ENCODE measurements at regions not wholly inside any gene's neighbourhood (a gene's known extent, or its start where the extent isn't known, plus 50 kb on each side); places are given as distances from the start of the nearest gene placed in this dataset.

DNA sequence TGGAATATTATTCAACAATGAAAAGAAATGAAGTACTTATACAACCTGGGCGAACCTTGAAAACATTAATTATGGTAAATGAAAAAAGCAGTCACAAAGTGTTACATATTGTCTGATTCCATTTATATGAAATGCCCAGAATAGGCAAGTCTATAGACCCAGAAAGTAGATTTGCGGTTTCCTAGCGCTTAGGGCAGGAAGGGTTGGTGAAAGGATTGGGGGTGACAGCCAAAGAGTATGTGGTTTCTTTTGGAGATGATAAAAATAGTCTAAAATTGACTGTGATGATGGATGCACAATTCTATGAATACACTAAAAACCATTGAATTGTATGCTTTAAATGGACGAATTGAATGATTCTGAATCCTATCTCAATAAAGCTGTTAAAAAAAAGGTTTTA lies 55.8 kb downstream of the RESF1 start:
- Histone ChIP-seq H3K9me3 (ENCODE audit: low read length) (no peaks in the 10 kb centered on the region), H3F3A (ENCODE audit: insufficient read depth, low read length, poor library complexity, severe bottlenecking) (no peaks in the 10 kb centered on the region), H3K79me2 (replicated peaks; ENCODE audit: insufficient read depth, low read length) (no peaks in the 10 kb centered on the region), H3K36me3 (ENCODE audit: insufficient read depth, low read length) (no peaks in the 10 kb centered on the region), H2AFZ (ENCODE audit: low read depth, low read length) (no peak overlapping the region), H4K20me1 (ENCODE audit: insufficient read depth) (no peaks in the 10 kb centered on the region), H3K27me3 (ENCODE audit: insufficient read depth, low read depth, low read length) (no peaks in the 10 kb centered on the region), H3K4me2 (ENCODE audit: low read length) (no peak overlapping the region), H3K4me3 (ENCODE audit: low read length) (no peak overlapping the region), H3K9ac (ENCODE audit: low read length) (no peak overlapping the region), H3K27ac (ENCODE audit: low read length) (no peak overlapping the region), H3K9me2 (ENCODE audit: insufficient read depth, low read length) (no peaks in the 10 kb centered on the region)
- no peak for TF ChIP-seq EP300 (conservative IDR thresholded peaks at IDR 0.05; ENCODE audit: poor library complexity, severe bottlenecking)
- no peak for TF ChIP-seq MXI1 (conservative IDR thresholded peaks at IDR 0.05; ENCODE audit: poor library complexity, severe bottlenecking)
- TF ChIP-seq, protein P1, sequence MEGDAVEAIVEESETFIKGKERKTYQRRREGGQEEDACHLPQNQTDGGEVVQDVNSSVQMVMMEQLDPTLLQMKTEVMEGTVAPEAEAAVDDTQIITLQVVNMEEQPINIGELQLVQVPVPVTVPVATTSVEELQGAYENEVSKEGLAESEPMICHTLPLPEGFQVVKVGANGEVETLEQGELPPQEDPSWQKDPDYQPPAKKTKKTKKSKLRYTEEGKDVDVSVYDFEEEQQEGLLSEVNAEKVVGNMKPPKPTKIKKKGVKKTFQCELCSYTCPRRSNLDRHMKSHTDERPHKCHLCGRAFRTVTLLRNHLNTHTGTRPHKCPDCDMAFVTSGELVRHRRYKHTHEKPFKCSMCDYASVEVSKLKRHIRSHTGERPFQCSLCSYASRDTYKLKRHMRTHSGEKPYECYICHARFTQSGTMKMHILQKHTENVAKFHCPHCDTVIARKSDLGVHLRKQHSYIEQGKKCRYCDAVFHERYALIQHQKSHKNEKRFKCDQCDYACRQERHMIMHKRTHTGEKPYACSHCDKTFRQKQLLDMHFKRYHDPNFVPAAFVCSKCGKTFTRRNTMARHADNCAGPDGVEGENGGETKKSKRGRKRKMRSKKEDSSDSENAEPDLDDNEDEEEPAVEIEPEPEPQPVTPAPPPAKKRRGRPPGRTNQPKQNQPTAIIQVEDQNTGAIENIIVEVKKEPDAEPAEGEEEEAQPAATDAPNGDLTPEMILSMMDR (IDR thresholded peaks at IDR 0.05; ENCODE audit: poor library complexity, severe bottlenecking), result no peak
- TF ChIP-seq SMC3 (conservative IDR thresholded peaks at IDR 0.05; ENCODE audit: poor library complexity), result no peak
- no peak for TF ChIP-seq RAD21 (conservative IDR thresholded peaks at IDR 0.05)

DNA sequence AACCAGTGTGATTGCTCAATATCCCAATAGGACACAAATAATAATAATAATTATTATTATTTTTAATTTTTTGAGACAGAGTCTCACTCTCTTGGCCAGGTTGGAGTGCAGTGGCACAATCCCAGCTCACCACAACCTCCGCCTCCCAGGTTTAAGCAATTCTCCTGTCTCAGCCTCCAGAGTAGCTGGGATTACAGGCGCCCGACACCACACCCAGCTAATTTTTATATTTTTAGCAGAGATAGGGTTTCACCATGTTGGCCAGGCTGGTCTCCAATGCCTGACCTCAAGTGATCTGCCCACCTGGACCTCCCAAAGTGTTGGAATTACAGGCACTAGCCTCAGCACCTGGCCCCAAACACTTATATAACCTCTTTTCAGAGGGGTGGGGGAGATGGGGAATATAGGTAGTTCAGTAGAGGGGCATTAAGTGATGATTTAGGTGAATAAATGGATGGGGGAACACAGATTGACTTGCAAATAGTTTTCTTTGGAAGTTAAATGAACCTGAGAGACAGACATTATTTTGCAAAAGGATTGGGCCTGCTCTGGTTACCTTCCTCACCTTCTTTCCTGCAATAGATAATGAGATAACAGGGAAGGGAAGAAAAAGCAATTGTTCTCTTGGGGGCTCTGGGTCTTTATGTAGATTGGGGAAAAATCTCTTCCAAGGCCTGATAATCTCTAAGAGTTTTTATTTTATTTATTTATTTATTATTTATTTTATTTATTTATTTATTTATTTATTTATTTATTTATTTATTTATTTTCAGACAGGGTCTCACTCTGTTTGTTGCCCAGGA lies 57.7 kb downstream of the RESF1 start:
- no peak overlapping the region for H3K27ac ChIP-seq (ENCODE audit: low read length)
- no peak overlapping the region for H3K4me2 ChIP-seq (ENCODE audit: low read length)
- no peak overlapping the region for H3K4me3 ChIP-seq (ENCODE audit: low read length)

More for the DNA sequence above, 57.7 kb downstream of the RESF1 start:
- H3F3A ChIP-seq (ENCODE audit: insufficient read depth, low read length, poor library complexity, severe bottlenecking), result no peaks in the 10 kb centered on the region
- H3K27me3 ChIP-seq (ENCODE audit: insufficient read depth, low read depth, low read length), result no peaks in the 10 kb centered on the region
- H3K36me3 ChIP-seq (ENCODE audit: insufficient read depth, low read length), result no peaks in the 10 kb centered on the region
- no peak for TF ChIP-seq SMC3 (conservative IDR thresholded peaks at IDR 0.05; ENCODE audit: poor library complexity)
- TF ChIP-seq, protein P2, sequence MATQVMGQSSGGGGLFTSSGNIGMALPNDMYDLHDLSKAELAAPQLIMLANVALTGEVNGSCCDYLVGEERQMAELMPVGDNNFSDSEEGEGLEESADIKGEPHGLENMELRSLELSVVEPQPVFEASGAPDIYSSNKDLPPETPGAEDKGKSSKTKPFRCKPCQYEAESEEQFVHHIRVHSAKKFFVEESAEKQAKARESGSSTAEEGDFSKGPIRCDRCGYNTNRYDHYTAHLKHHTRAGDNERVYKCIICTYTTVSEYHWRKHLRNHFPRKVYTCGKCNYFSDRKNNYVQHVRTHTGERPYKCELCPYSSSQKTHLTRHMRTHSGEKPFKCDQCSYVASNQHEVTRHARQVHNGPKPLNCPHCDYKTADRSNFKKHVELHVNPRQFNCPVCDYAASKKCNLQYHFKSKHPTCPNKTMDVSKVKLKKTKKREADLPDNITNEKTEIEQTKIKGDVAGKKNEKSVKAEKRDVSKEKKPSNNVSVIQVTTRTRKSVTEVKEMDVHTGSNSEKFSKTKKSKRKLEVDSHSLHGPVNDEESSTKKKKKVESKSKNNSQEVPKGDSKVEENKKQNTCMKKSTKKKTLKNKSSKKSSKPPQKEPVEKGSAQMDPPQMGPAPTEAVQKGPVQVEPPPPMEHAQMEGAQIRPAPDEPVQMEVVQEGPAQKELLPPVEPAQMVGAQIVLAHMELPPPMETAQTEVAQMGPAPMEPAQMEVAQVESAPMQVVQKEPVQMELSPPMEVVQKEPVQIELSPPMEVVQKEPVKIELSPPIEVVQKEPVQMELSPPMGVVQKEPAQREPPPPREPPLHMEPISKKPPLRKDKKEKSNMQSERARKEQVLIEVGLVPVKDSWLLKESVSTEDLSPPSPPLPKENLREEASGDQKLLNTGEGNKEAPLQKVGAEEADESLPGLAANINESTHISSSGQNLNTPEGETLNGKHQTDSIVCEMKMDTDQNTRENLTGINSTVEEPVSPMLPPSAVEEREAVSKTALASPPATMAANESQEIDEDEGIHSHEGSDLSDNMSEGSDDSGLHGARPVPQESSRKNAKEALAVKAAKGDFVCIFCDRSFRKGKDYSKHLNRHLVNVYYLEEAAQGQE (IDR thresholded peaks at IDR 0.05; ENCODE audit: borderline replicate concordance), result no peak
- TF ChIP-seq EZH2 (IDR thresholded peaks at IDR 0.05; ENCODE audit: borderline replicate concordance, insufficient read depth, low read length, poor library complexity, severe bottlenecking), result no peak
- no peak for TF ChIP-seq MXI1 (conservative IDR thresholded peaks at IDR 0.05; ENCODE audit: poor library complexity, severe bottlenecking)
- no peak for TF ChIP-seq EP300 (conservative IDR thresholded peaks at IDR 0.05; ENCODE audit: poor library complexity, severe bottlenecking)
- TF ChIP-seq TAF1 (IDR thresholded peaks at IDR 0.05; ENCODE audit: low read depth), result no peak
- no peak for TF ChIP-seq POLR2AphosphoS5 (IDR thresholded peaks at IDR 0.05)
- TF ChIP-seq RAD21 (conservative IDR thresholded peaks at IDR 0.05), result no peak
- TF ChIP-seq, protein P1 (IDR thresholded peaks at IDR 0.05; ENCODE audit: poor library complexity, severe bottlenecking), result no peak
- no peaks in the 10 kb centered on the region for H4K20me1 ChIP-seq (ENCODE audit: insufficient read depth)
- H3K9me3 ChIP-seq (ENCODE audit: low read length), result no peaks in the 10 kb centered on the region
- H3K79me2 ChIP-seq (replicated peaks; ENCODE audit: insufficient read depth, low read length), result no peaks in the 10 kb centered on the region
- no peaks in the 10 kb centered on the region for H3K9me2 ChIP-seq (ENCODE audit: insufficient read depth, low read length)
- no peak overlapping the region for H3K9ac ChIP-seq (ENCODE audit: low read length)
- H2AFZ ChIP-seq (ENCODE audit: low read depth, low read length), result no peak overlapping the region

All from neural cell (in vitro differentiated cells).